ENCODE measurements at regions not wholly inside any gene's neighbourhood (a gene's known extent, or its start where the extent isn't known, plus 50 kb on each side); places are given as distances from the start of the nearest gene placed in this dataset.

GRCh38 chr20:22944062-22944461 is 91.0 kb upstream of the SSTR4 start:
- TF ChIP-seq, protein P1, sequence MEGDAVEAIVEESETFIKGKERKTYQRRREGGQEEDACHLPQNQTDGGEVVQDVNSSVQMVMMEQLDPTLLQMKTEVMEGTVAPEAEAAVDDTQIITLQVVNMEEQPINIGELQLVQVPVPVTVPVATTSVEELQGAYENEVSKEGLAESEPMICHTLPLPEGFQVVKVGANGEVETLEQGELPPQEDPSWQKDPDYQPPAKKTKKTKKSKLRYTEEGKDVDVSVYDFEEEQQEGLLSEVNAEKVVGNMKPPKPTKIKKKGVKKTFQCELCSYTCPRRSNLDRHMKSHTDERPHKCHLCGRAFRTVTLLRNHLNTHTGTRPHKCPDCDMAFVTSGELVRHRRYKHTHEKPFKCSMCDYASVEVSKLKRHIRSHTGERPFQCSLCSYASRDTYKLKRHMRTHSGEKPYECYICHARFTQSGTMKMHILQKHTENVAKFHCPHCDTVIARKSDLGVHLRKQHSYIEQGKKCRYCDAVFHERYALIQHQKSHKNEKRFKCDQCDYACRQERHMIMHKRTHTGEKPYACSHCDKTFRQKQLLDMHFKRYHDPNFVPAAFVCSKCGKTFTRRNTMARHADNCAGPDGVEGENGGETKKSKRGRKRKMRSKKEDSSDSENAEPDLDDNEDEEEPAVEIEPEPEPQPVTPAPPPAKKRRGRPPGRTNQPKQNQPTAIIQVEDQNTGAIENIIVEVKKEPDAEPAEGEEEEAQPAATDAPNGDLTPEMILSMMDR (conservative IDR thresholded peaks at IDR 0.05; ENCODE audit: low read depth, low read length): no peak
- no peak for TF ChIP-seq POLR2A (IDR thresholded peaks at IDR 0.05; ENCODE audit: low read depth, low read length)
- TF ChIP-seq MXI1 (IDR thresholded peaks at IDR 0.05; ENCODE audit: borderline replicate concordance, low read depth, low read length): no peak
- no peak for TF ChIP-seq CHD1 (IDR thresholded peaks at IDR 0.05; ENCODE audit: low read depth, low read length)
- TF ChIP-seq RCOR1 (IDR thresholded peaks at IDR 0.05; ENCODE audit: insufficient replicate concordance, low read length): no peak
- no peak for TF ChIP-seq FOS (IDR thresholded peaks at IDR 0.05; ENCODE audit: low read depth, low read length)
- no peak for TF ChIP-seq RFX5 (IDR thresholded peaks at IDR 0.05; ENCODE audit: low read depth, low read length)
- no peak for TF ChIP-seq CEBPB (IDR thresholded peaks at IDR 0.05; ENCODE audit: low read depth, low read length)
- TF ChIP-seq SMC3 (IDR thresholded peaks at IDR 0.05; ENCODE audit: low read depth, low read length): no peak
- TF ChIP-seq, protein P2, sequence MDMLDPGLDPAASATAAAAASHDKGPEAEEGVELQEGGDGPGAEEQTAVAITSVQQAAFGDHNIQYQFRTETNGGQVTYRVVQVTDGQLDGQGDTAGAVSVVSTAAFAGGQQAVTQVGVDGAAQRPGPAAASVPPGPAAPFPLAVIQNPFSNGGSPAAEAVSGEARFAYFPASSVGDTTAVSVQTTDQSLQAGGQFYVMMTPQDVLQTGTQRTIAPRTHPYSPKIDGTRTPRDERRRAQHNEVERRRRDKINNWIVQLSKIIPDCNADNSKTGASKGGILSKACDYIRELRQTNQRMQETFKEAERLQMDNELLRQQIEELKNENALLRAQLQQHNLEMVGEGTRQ (IDR thresholded peaks at IDR 0.05; ENCODE audit: low read depth, low read length): no peak
- no peak for TF ChIP-seq MAZ (IDR thresholded peaks at IDR 0.05; ENCODE audit: borderline replicate concordance, low read depth, low read length)
